ENCODE measurements at regions not wholly inside any gene's neighbourhood (a gene's known extent, or its start where the extent isn't known, plus 50 kb on each side); places are given as distances from the start of the nearest gene placed in this dataset.

GRCh38 chr11:44424841-44425240 lies 114.9 kb upstream of the ALX4 start:
- Mint-ChIP-seq H3K27me3 (ENCODE audit: unreplicated experiment) (peaks cover 86% of the 10 kb centered on the region), H3K9me3 (ENCODE audit: low read depth, unreplicated experiment) (no peaks in the 10 kb centered on the region), H3K4me3 (ENCODE audit: low read depth, unreplicated experiment) (no peak overlapping the region), H3K27ac (ENCODE audit: unreplicated experiment) (no peak overlapping the region), H3K4me1 (ENCODE audit: low read depth, unreplicated experiment) (no peaks in the 10 kb centered on the region), H3K36me3 (ENCODE audit: insufficient read depth, unreplicated experiment) (no peaks in the 10 kb centered on the region)
- BruUV-seq (replicated peaks) = no TSS peak
- intact Hi-C loops (cut with micrococcal nuclease; ENCODE audit: unreplicated experiment) = no loop called here
- CTCF ChIA-PET = no interaction called here
- TF ChIP-seq, protein P1, sequence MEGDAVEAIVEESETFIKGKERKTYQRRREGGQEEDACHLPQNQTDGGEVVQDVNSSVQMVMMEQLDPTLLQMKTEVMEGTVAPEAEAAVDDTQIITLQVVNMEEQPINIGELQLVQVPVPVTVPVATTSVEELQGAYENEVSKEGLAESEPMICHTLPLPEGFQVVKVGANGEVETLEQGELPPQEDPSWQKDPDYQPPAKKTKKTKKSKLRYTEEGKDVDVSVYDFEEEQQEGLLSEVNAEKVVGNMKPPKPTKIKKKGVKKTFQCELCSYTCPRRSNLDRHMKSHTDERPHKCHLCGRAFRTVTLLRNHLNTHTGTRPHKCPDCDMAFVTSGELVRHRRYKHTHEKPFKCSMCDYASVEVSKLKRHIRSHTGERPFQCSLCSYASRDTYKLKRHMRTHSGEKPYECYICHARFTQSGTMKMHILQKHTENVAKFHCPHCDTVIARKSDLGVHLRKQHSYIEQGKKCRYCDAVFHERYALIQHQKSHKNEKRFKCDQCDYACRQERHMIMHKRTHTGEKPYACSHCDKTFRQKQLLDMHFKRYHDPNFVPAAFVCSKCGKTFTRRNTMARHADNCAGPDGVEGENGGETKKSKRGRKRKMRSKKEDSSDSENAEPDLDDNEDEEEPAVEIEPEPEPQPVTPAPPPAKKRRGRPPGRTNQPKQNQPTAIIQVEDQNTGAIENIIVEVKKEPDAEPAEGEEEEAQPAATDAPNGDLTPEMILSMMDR (IDR thresholded peaks at IDR 0.05; ENCODE audit: unreplicated experiment) = no peak
- no peak for DNase-seq

GRCh38 chr11:44426119-44426518 lies 116.2 kb upstream of the ALX4 start:
- no TSS peak for BruUV-seq (replicated peaks)
- intact Hi-C loops (cut with micrococcal nuclease; ENCODE audit: unreplicated experiment) = no loop called here
- DNase-seq = no peak
- Mint-ChIP-seq H3K27me3 (ENCODE audit: unreplicated experiment) (peaks cover 86% of the 10 kb centered on the region), H3K27ac (ENCODE audit: unreplicated experiment) (no peak overlapping the region), H3K4me1 (ENCODE audit: low read depth, unreplicated experiment) (no peaks in the 10 kb centered on the region), H3K36me3 (ENCODE audit: insufficient read depth, unreplicated experiment) (no peaks in the 10 kb centered on the region), H3K4me3 (ENCODE audit: low read depth, unreplicated experiment) (no peak overlapping the region), H3K9me3 (ENCODE audit: low read depth, unreplicated experiment) (no peaks in the 10 kb centered on the region)
- CTCF ChIA-PET = no interaction called here
- TF ChIP-seq, protein P1 (IDR thresholded peaks at IDR 0.05; ENCODE audit: unreplicated experiment) = no peak

- no peaks in the 10 kb centered on the region for H3K9me3 Mint-ChIP-seq (ENCODE audit: low read depth, unreplicated experiment)
- TF ChIP-seq, protein P1 (IDR thresholded peaks at IDR 0.05; ENCODE audit: unreplicated experiment) = no peak
- no peaks in the 10 kb centered on the region for H3K4me1 Mint-ChIP-seq (ENCODE audit: low read depth, unreplicated experiment)
- no peak overlapping the region for H3K27ac Mint-ChIP-seq (ENCODE audit: unreplicated experiment)
- BruUV-seq (replicated peaks) = no TSS peak
- no peak overlapping the region for H3K4me3 Mint-ChIP-seq (ENCODE audit: low read depth, unreplicated experiment)
- H3K27me3 Mint-ChIP-seq (ENCODE audit: unreplicated experiment) = peaks cover 86% of the 10 kb centered on the region
- no peaks in the 10 kb centered on the region for H3K36me3 Mint-ChIP-seq (ENCODE audit: insufficient read depth, unreplicated experiment)
- DNase-seq = no peak
- intact Hi-C loops (cut with micrococcal nuclease; ENCODE audit: unreplicated experiment) = no loop called here
- CTCF ChIA-PET = no interaction called here
These were observed 117.0 kb upstream of the ALX4 start for GRCh38 chr11:44426958-44427357.

- intact Hi-C loops (cut with micrococcal nuclease; ENCODE audit: unreplicated experiment) = no loop called here
- BruUV-seq (replicated peaks) = no TSS peak
- Mint-ChIP-seq H3K4me1 (ENCODE audit: low read depth, unreplicated experiment) (no peaks in the 10 kb centered on the region), H3K9me3 (ENCODE audit: low read depth, unreplicated experiment) (no peaks in the 10 kb centered on the region), H3K27me3 (ENCODE audit: unreplicated experiment) (peaks cover 86% of the 10 kb centered on the region), H3K4me3 (ENCODE audit: low read depth, unreplicated experiment) (no peak overlapping the region), H3K36me3 (ENCODE audit: insufficient read depth, unreplicated experiment) (no peaks in the 10 kb centered on the region), H3K27ac (ENCODE audit: unreplicated experiment) (no peak overlapping the region)
- CTCF ChIA-PET = no interaction called here
- TF ChIP-seq, protein P1 (IDR thresholded peaks at IDR 0.05; ENCODE audit: unreplicated experiment) = peak; percentile 44
- peak; percentile 28 for DNase-seq
These were observed 117.5 kb upstream of the ALX4 start for GRCh38 chr11:44427432-44427831.

GRCh38 chr11:44430140-44430539 lies 120.2 kb upstream of the ALX4 start:
- no peak overlapping the region for H3K27ac Mint-ChIP-seq (ENCODE audit: unreplicated experiment)

More at GRCh38 chr11:44430140-44430539, 120.2 kb upstream of the ALX4 start:
- Mint-ChIP-seq H3K4me3 (ENCODE audit: low read depth, unreplicated experiment) (no peak overlapping the region), H3K9me3 (ENCODE audit: low read depth, unreplicated experiment) (no peaks in the 10 kb centered on the region), H3K4me1 (ENCODE audit: low read depth, unreplicated experiment) (no peaks in the 10 kb centered on the region), H3K27me3 (ENCODE audit: unreplicated experiment) (peaks cover 87% of the 10 kb centered on the region), H3K36me3 (ENCODE audit: insufficient read depth, unreplicated experiment) (no peaks in the 10 kb centered on the region)
- DNase-seq = no peak
- TF ChIP-seq, protein P1 (IDR thresholded peaks at IDR 0.05; ENCODE audit: unreplicated experiment) = no peak
- no TSS peak for BruUV-seq (replicated peaks)
- CTCF ChIA-PET = no interaction called here
- intact Hi-C loops (cut with micrococcal nuclease; ENCODE audit: unreplicated experiment) = no loop called here
